ENCODE measurements at regions not wholly inside any gene's neighbourhood (a gene's known extent, or its start where the extent isn't known, plus 50 kb on each side); places are given as distances from the start of the nearest gene placed in this dataset.
"Not testable (repeated sequence)": the region's sequence is repeated elsewhere in the genome, so short reads cannot be mapped to it uniquely, and the experiment has no call there.

- H3K27me3 ChIP-seq: no peaks in the 10 kb centered on the region
Measured at GRCh38 chr14:38053666-38054065, 154.0 kb upstream of the SSTR1 start.

GRCh38 chr14:38056270-38056669 is 151.4 kb upstream of the SSTR1 start:
- Histone ChIP-seq H3K27me3 (no peaks in the 10 kb centered on the region), H3K4me1 (no peaks in the 10 kb centered on the region), H3K9me3 (peaks cover 0 to 2% (median 1%) of the 10 kb centered on the region in 3 donors), H3K27ac (no peak overlapping the region), H3K4me3 (no peak overlapping the region), H3K36me3 (no peaks in the 10 kb centered on the region)
- TF ChIP-seq POLR2A (IDR thresholded peaks at IDR 0.05) (no peak), CTCF (IDR thresholded peaks at IDR 0.05) (no peak)
- 64 to 72% methylated on average over 2 of the region's 2 CpGs for WGBS, 2 donors
- intact Hi-C loops (cut with DNase I): no loop called here
- no peak for DNase-seq

More at GRCh38 chr14:38053666-38054065, 154.0 kb upstream of the SSTR1 start:
- Histone ChIP-seq H3K4me3 (no peak overlapping the region), H3K27ac (no peak overlapping the region), H3K9me3 (no peaks in the 10 kb centered on the region), H3K36me3 (no peaks in the 10 kb centered on the region), H3K4me1 (no peaks in the 10 kb centered on the region)
- intact Hi-C loops (cut with DNase I): no loop called here
- TF ChIP-seq CTCF (IDR thresholded peaks at IDR 0.05): no peak
- TF ChIP-seq POLR2A (IDR thresholded peaks at IDR 0.05): no peak
- no peak for DNase-seq

- H3K27ac ChIP-seq; H3K27me3 ChIP-seq; H3K4me1 ChIP-seq; DNase-seq; H3K36me3 ChIP-seq; intact Hi-C loops (cut with DNase I); H3K4me3 ChIP-seq: not testable (repeated sequence)
- H3K9me3 ChIP-seq: peaks cover 0 to 16% (median 12%) of the 10 kb centered on the region in 3 donors
- 73 to 84% methylated on average over 2 of the region's 2 CpGs for WGBS, 2 donors
Measured at GRCh38 chr14:38062223-38062622, 145.5 kb upstream of the SSTR1 start.

- Histone ChIP-seq H3K27me3 (no peaks in the 10 kb centered on the region), H3K36me3 (no peaks in the 10 kb centered on the region), H3K9me3 (peaks cover 0 to 16% (median 12%) of the 10 kb centered on the region in 3 donors), H3K4me3 (no peak overlapping the region), H3K27ac (no peak overlapping the region), H3K4me1 (no peaks in the 10 kb centered on the region)
- no peak for DNase-seq
- TF ChIP-seq CTCF (IDR thresholded peaks at IDR 0.05) (no peak), POLR2A (IDR thresholded peaks at IDR 0.05) (no peak)
- WGBS, 2 donors: 42 to 48% methylated on average over 2 of the region's 2 CpGs
- intact Hi-C loops (cut with DNase I): no loop called here
Measured at GRCh38 chr14:38063711-38064320, 143.9 kb upstream of the SSTR1 start.

GRCh38 chr14:38065106-38065762 is 142.5 kb upstream of the SSTR1 start:
- 64 to 81% methylated on average over 6 of the region's 6 CpGs for WGBS, 2 donors
- TF ChIP-seq CTCF (IDR thresholded peaks at IDR 0.05): no peak
- no peak for TF ChIP-seq POLR2A (IDR thresholded peaks at IDR 0.05)
- DNase-seq: no peak
- H3K27ac ChIP-seq: no peak overlapping the region
- no peaks in the 10 kb centered on the region for H3K36me3 ChIP-seq
- H3K27me3 ChIP-seq: no peaks in the 10 kb centered on the region
- intact Hi-C loops (cut with DNase I): no loop called here
- H3K9me3 ChIP-seq: peaks cover 0 to 16% (median 12%) of the 10 kb centered on the region in 3 donors
- H3K4me1 ChIP-seq: no peaks in the 10 kb centered on the region
- no peak overlapping the region for H3K4me3 ChIP-seq
